Activated CD8-positive, alpha-beta T cell treated with anti-CD3 and anti-CD28 coated beads for 36 hours (primary cell): ENCODE measurements at regions not wholly inside any gene's neighbourhood (a gene's known extent, or its start where the extent isn't known, plus 50 kb on each side); places are given as distances from the start of the nearest gene placed in this dataset.
A peak's percentile ranks its signal among the peaks of the same experiment; 100 is the strongest.
"Not testable (repeated sequence)": the region's sequence is repeated elsewhere in the genome, so short reads cannot be mapped to it uniquely, and the experiment has no call there.

Experiments used
- ATAC-seq: fragments of 200-7000 bp; cut with Tn5 transposase; one replicate; pipeline ENCODE4 v1.10.0; 2021; ENCODE audit warnings: mild to moderate bottlenecking, moderate library complexity
- CTCF ChIA-PET: fragments of 350-600 bp; sonication (Branson Sonifier 250); formaldehyde crosslinking; loops from one replicate; lab custom pipeline; 2021; ENCODE audit warnings: antibody characterized with exemption; lab: Charles Lee
- POLR2A ChIA-PET: fragments of 350-600 bp; sonication (Branson Sonifier 250); formaldehyde crosslinking; loops from one replicate; lab custom pipeline; 2021; ENCODE audit warnings: antibody characterized with exemption; lab: Charles Lee
- DNase-seq: peaks from one replicate; pipeline ENCODE4 v3.0.0-alpha.2; 2020
- H3K27ac Mint-ChIP-seq: one replicate; pipeline ENCODE4 v1.8.0; 2021; ENCODE audit warnings: mild to moderate bottlenecking, mixed read lengths
- H3K27me3 Mint-ChIP-seq: one replicate; pipeline ENCODE4 v1.8.0; 2021; ENCODE audit warnings: mixed read lengths
- H3K36me3 Mint-ChIP-seq: one replicate; pipeline ENCODE4 v1.8.0; 2021; ENCODE audit warnings: low read depth, mixed read lengths
- H3K4me1 Mint-ChIP-seq: one replicate; pipeline ENCODE4 v1.8.0; 2021; ENCODE audit warnings: low read depth, mixed read lengths
- H3K4me3 Mint-ChIP-seq: one replicate; pipeline ENCODE4 v1.8.0; 2021; ENCODE audit warnings: mild to moderate bottlenecking, moderate library complexity, mixed read lengths
- H3K9me3 Mint-ChIP-seq: one replicate; pipeline ENCODE4 v1.8.0; 2021; ENCODE audit warnings: mixed read lengths
- intact Hi-C: fragments of 100-400 bp; cut with micrococcal nuclease; formaldehyde crosslinking; loops from one replicate; pipeline ENCODE4 v1.10.0; 2022
- TF ChIP-seq, protein P1 (sequence below): fragments of 200-600 bp; IDR thresholded peaks from one replicate; pipeline ENCODE4 v1.8.0; 2022; ENCODE audit warnings: antibody characterized with exemption, mild to moderate bottlenecking

GRCh38 chr1:58855274-58856165, 71.7 kb upstream of the JUN start:
- intact Hi-C loops = no loop called here
- no peak overlapping the region for H3K4me3 Mint-ChIP-seq
- peaks cover 36% of the 10 kb centered on the region for H3K4me1 Mint-ChIP-seq
- no peaks in the 10 kb centered on the region for H3K27me3 Mint-ChIP-seq
- no peak overlapping the region for H3K27ac Mint-ChIP-seq
- TF ChIP-seq, protein P1, sequence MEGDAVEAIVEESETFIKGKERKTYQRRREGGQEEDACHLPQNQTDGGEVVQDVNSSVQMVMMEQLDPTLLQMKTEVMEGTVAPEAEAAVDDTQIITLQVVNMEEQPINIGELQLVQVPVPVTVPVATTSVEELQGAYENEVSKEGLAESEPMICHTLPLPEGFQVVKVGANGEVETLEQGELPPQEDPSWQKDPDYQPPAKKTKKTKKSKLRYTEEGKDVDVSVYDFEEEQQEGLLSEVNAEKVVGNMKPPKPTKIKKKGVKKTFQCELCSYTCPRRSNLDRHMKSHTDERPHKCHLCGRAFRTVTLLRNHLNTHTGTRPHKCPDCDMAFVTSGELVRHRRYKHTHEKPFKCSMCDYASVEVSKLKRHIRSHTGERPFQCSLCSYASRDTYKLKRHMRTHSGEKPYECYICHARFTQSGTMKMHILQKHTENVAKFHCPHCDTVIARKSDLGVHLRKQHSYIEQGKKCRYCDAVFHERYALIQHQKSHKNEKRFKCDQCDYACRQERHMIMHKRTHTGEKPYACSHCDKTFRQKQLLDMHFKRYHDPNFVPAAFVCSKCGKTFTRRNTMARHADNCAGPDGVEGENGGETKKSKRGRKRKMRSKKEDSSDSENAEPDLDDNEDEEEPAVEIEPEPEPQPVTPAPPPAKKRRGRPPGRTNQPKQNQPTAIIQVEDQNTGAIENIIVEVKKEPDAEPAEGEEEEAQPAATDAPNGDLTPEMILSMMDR = no peak
- no peak for DNase-seq
- CTCF ChIA-PET = interaction anchor here (1.0 to 1.5 kb wide), 3 partner anchors 27 to 904 kb away, joined by 3 to 4 read pairs (median 3); no protein-coding TSS in a partner anchor
- no peaks in the 10 kb centered on the region for H3K9me3 Mint-ChIP-seq
- ATAC-seq = no peak
- POLR2A ChIA-PET = no interaction called here
- no peaks in the 10 kb centered on the region for H3K36me3 Mint-ChIP-seq

- DNase-seq, intact Hi-C loops, H3K27me3 Mint-ChIP-seq, POLR2A ChIA-PET, H3K36me3 Mint-ChIP-seq, ATAC-seq, H3K4me3 Mint-ChIP-seq, H3K27ac Mint-ChIP-seq, H3K9me3 Mint-ChIP-seq: not testable (repeated sequence)
- H3K4me1 Mint-ChIP-seq = peaks cover 40% of the 10 kb centered on the region
- CTCF ChIA-PET = interaction anchor here (1.4 to 1.5 kb wide), 2 partner anchors 47 to 903 kb away, joined by 3 to 4 read pairs; no protein-coding TSS in a partner anchor
Observed at GRCh38 chr1:58856281-58856680, 72.4 kb upstream of the JUN start.

GRCh38 chr1:58857680-58858673, 74.1 kb upstream of the JUN start:
- Mint-ChIP-seq H3K9me3 (no peaks in the 10 kb centered on the region), H3K4me3 (no peak overlapping the region), H3K36me3 (no peaks in the 10 kb centered on the region), H3K27me3 (no peaks in the 10 kb centered on the region), H3K4me1 (peaks cover 45% of the 10 kb centered on the region), H3K27ac (peak overlapping the region; percentile 90)
- ATAC-seq (peak; percentile 82), DNase-seq (peak; percentile 54)
- TF ChIP-seq, protein P1 = no peak
- CTCF ChIA-PET = interaction anchor here (0.7 to 1.7 kb wide), 9 partner anchors 9 to 841 kb away, joined by 3 read pairs; no protein-coding TSS in a partner anchor
- intact Hi-C loops = no loop called here
- POLR2A ChIA-PET = interaction anchor here (0.8 to 2.2 kb wide), 3 partner anchors 9 to 210 kb away, joined by 3 to 9 read pairs (median 4); partner anchors contain the start of gene JUN

DNA sequence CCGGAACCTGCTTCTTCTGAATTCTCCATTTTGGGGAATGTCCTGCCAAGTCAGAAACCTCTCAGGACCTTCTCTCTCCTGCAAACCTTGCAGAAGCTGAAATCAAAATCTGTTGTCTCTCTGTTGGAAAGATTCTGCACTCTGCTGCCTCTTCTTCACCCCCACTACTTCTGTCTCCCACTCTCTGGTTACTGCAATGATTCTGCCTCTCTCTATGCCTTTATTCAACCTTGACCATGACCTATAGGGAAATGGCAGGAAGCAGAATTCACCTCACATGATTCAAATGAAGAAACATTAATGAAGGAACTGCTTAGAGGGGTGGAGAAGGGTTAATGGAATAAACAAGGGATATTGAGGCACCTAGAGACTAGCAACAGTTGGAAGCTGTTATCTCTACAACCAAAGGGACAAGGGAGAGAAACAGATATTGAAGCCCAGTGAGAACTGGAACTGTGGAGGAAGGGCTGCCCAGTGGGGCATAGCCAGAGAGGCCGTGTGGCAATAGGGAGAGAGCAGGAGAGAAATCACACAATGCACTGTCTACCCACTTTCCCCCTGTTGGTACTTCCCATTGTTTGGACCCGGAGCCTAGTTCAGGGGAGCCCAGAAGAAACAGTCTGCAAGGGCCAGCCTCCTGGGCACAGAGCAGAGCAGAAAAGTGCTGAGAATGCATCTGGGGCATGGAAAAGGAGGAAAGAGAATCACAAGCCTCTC, 76.1 kb upstream of the JUN start:
- H3K4me1 Mint-ChIP-seq = peaks cover 41% of the 10 kb centered on the region
- TF ChIP-seq, protein P1 = no peak
- POLR2A ChIA-PET = interaction anchor here (1.0 to 2.2 kb wide), 2 partner anchors 11 to 44 kb away, joined by 3 to 4 read pairs; no protein-coding TSS in a partner anchor
- DNase-seq (no peak), ATAC-seq (no peak)
- H3K36me3 Mint-ChIP-seq = no peaks in the 10 kb centered on the region
- H3K27ac Mint-ChIP-seq = no peak overlapping the region
- no peaks in the 10 kb centered on the region for H3K9me3 Mint-ChIP-seq
- H3K4me3 Mint-ChIP-seq = no peak overlapping the region
- CTCF ChIA-PET = interaction anchor here (1.7 kb wide), 1 partner anchor 170 kb away, joined by 3 read pairs; no protein-coding TSS in a partner anchor
- intact Hi-C loops = no loop called here
- no peaks in the 10 kb centered on the region for H3K27me3 Mint-ChIP-seq
